Peyer's patch (tissue), 4 donors: ENCODE measurements at regions not wholly inside any gene's neighbourhood (a gene's known extent, or its start where the extent isn't known, plus 50 kb on each side); places are given as distances from the start of the nearest gene placed in this dataset.

Experiments used
- CTCF ChIP-seq, 6 experiments: fragments of 450-650 bp in 4 of 6; fragments of 200-600 bp in 2 of 6; sonication (generic) in 1 of 6; IDR thresholded peaks; one replicate each; pipeline ENCODE4 v1.5.1; 2017 to 2019; ENCODE audit warnings: antibody characterized with exemption in 6 of 6, mild to moderate bottlenecking in 3 of 6, moderate library complexity in 1 of 6
- POLR2A ChIP-seq, 2 donors: fragments of 450-650 bp; IDR thresholded peaks; one replicate each; pipeline ENCODE4 v1.5.1; 2017; ENCODE audit warnings: antibody characterized with exemption in 2 of 2, mild to moderate bottlenecking in 2 of 2, moderate library complexity in 2 of 2

- TF ChIP-seq CTCF (IDR thresholded peaks at IDR 0.05) (no peak), POLR2A (IDR thresholded peaks at IDR 0.05) (no peak)
These were observed 115.0 kb upstream of the SLIT3 start for GRCh38 chr5:169415948-169416347.
